SK-N-MC (cell line): ENCODE measurements at regions not wholly inside any gene's neighbourhood (a gene's known extent, or its start where the extent isn't known, plus 50 kb on each side); places are given as distances from the start of the nearest gene placed in this dataset.

Experiments used
- EZH2 ChIP-seq: fragments of 200-600 bp; sonication (generic); IDR thresholded peaks from one replicate; pipeline ENCODE4 v1.6.1; 2017; ENCODE audit warnings: antibody characterized with exemption
- FOXP2 ChIP-seq: optimal IDR thresholded peaks from 2 replicates; pipeline ENCODE3; 2011; ENCODE audit warnings: mild to moderate bottlenecking, moderate library complexity; ENCODE audit not compliant: insufficient read depth; ENCODE audit errors: extremely low read length, control extremely low read depth
- POLR2AphosphoS5 ChIP-seq: IDR thresholded peaks from 2 replicates; pipeline ENCODE4 v1.6.1; 2012; ENCODE audit warnings: mild to moderate bottlenecking, low read depth, low read length, borderline replicate concordance

- no peak for TF ChIP-seq POLR2AphosphoS5
- no peak for TF ChIP-seq EZH2
- TF ChIP-seq FOXP2 = no peak
Measured at GRCh38 chr4:153039542-153040185, 103.5 kb downstream of the FHDC1 start.
